ENCODE measurements at regions not wholly inside any gene's neighbourhood (a gene's known extent, or its start where the extent isn't known, plus 50 kb on each side); places are given as distances from the start of the nearest gene placed in this dataset.
A peak's percentile ranks its signal among the peaks of the same experiment; 100 is the strongest.

DNA sequence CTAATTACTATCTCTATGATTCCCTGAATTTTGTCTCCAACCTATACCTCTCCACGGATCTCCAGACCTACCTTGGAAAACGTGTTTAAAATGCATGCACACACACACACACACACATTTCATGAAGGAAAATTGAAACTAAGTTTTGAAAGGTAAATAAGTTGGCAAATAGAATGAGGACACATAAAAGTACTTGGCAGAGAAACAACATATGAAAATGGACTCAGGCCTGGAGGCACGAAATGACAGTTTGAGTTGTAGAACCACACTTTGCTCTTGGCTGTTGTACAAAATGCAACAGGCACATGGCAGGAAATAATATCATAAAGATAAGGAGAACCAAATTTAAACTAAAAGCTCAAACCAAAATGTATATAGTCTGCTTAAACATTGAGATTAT lies 868.1 kb upstream of the CNTNAP5 start:
- H2BK5ac ChIP-seq (ENCODE audit: low read length) = no peak overlapping the region
- no peak overlapping the region for H2AFZ ChIP-seq (ENCODE audit: low read length)
- H3K4ac ChIP-seq (ENCODE audit: low read length) = no peak overlapping the region
- H3K27ac ChIP-seq (replicated peaks; ENCODE audit: low read length) = no peak overlapping the region
- H2BK15ac ChIP-seq (ENCODE audit: low read length) = no peak overlapping the region
- no peak overlapping the region for H3K4me3 ChIP-seq (ENCODE audit: low read length in 2 of 2)
- H2BK12ac ChIP-seq (ENCODE audit: low read length) = no peak overlapping the region
- no peak overlapping the region for H3K9ac ChIP-seq (ENCODE audit: low read depth, low read length, poor library complexity)
- no peak overlapping the region for H4K8ac ChIP-seq (ENCODE audit: low read depth, low read length)
- no peaks in the 10 kb centered on the region for H3K4me1 ChIP-seq (ENCODE audit: control insufficient read depth in 2 of 2, insufficient read depth in 1 of 2, low read depth in 1 of 2, low read length in 2 of 2)
- no peak overlapping the region for H3K14ac ChIP-seq (ENCODE audit: low read length)
- no peak overlapping the region for H2BK120ac ChIP-seq (ENCODE audit: low read depth, low read length)
- H3K23ac ChIP-seq (ENCODE audit: low read depth, low read length, poor library complexity) = no peak overlapping the region
- H4K91ac ChIP-seq (ENCODE audit: low read depth, low read length, poor library complexity) = no peak overlapping the region
- no CpG with 5 or more reads among the region's 3 CpGs for WGBS, 2 donors (ENCODE audit: extremely low coverage in 2 of 2, insufficient read length in 2 of 2, insufficient replicate concordance in 1 of 2)
- no peak overlapping the region for H3K18ac ChIP-seq (ENCODE audit: low read length)
- DNase-seq (ENCODE audit: low spot score) = no peak
- no peaks in the 10 kb centered on the region for H3K9me3 ChIP-seq (replicated peaks in 1 of 2; ENCODE audit: control insufficient read depth in 2 of 2, insufficient read depth in 1 of 2, low read depth in 1 of 2, low read length in 2 of 2)
- no peaks in the 10 kb centered on the region for H3K79me1 ChIP-seq (ENCODE audit: low read depth, low read length)
- H3K4me2 ChIP-seq (ENCODE audit: insufficient read depth, low read length, poor library complexity, severe bottlenecking) = no peak overlapping the region
- no peaks in the 10 kb centered on the region for H3K36me3 ChIP-seq (replicated peaks in 1 of 2; ENCODE audit: control insufficient read depth in 2 of 2, insufficient read depth in 2 of 2, low read length in 2 of 2)
- no peaks in the 10 kb centered on the region for H3K27me3 ChIP-seq (ENCODE audit: control insufficient read depth in 3 of 3, insufficient read depth in 3 of 3, low read depth in 1 of 3, low read length in 3 of 3)
- no peak overlapping the region for H2AK5ac ChIP-seq (ENCODE audit: low read depth, low read length)

DNA sequence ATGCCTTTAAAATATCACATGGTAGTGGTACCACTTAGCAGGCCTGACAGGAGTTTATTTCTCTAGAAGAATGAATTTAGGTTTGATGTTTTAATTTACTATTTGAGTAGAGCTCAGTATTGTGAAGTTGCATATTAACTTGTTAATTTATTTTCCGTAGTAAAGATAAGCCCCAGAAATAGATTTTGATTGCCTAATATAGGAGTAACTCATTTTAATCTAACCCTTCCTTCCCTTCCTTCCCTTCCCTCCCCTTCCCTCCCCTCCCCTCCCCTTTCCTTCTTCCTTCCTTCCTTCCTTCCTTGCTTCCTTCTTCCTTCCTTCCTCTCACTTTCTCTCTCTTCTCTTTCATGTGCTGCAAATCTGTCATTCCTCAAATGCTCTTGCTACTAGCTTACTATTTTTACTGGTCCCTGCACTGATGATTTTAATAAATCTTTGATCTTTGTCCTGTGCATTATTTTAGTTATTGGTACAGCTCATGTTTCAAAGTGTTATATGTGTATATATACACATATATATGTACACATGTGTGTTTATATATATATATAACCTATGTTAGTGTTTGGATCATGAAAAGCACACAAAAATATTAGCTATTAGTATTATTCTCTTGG lies 862.6 kb upstream of the CNTNAP5 start:
- H3K4ac ChIP-seq (ENCODE audit: low read length) = no peak overlapping the region
- H3K23ac ChIP-seq (ENCODE audit: low read depth, low read length, poor library complexity) = no peak overlapping the region
- no peak overlapping the region for H4K91ac ChIP-seq (ENCODE audit: low read depth, low read length, poor library complexity)
- DNase-seq (ENCODE audit: low spot score) = no peak
- H3K18ac ChIP-seq (ENCODE audit: low read length) = no peak overlapping the region
- H2AFZ ChIP-seq (ENCODE audit: low read length) = no peak overlapping the region
- no peak overlapping the region for H2AK5ac ChIP-seq (ENCODE audit: low read depth, low read length)
- H2BK15ac ChIP-seq (ENCODE audit: low read length) = no peak overlapping the region
- no peaks in the 10 kb centered on the region for H3K79me1 ChIP-seq (ENCODE audit: low read depth, low read length)
- no peaks in the 10 kb centered on the region for H3K4me1 ChIP-seq (ENCODE audit: control insufficient read depth in 2 of 2, insufficient read depth in 1 of 2, low read depth in 1 of 2, low read length in 2 of 2)
- no peak overlapping the region for H3K14ac ChIP-seq (ENCODE audit: low read length)
- H3K4me2 ChIP-seq (ENCODE audit: insufficient read depth, low read length, poor library complexity, severe bottlenecking) = no peak overlapping the region
- no peaks in the 10 kb centered on the region for H3K36me3 ChIP-seq (replicated peaks in 1 of 2; ENCODE audit: control insufficient read depth in 2 of 2, insufficient read depth in 2 of 2, low read length in 2 of 2)
- H3K27ac ChIP-seq (replicated peaks; ENCODE audit: low read length) = no peak overlapping the region
- H3K9ac ChIP-seq (ENCODE audit: low read depth, low read length, poor library complexity) = no peak overlapping the region
- WGBS, 2 donors (ENCODE audit: extremely low coverage in 2 of 2, insufficient read length in 2 of 2, insufficient replicate concordance in 1 of 2) = no CpG with 5 or more reads among the region's 1 CpG
- no peak overlapping the region for H2BK120ac ChIP-seq (ENCODE audit: low read depth, low read length)
- H2BK5ac ChIP-seq (ENCODE audit: low read length) = no peak overlapping the region
- H3K9me3 ChIP-seq (replicated peaks in 1 of 2; ENCODE audit: control insufficient read depth in 2 of 2, insufficient read depth in 1 of 2, low read depth in 1 of 2, low read length in 2 of 2) = no peaks in the 10 kb centered on the region
- no peak overlapping the region for H4K8ac ChIP-seq (ENCODE audit: low read depth, low read length)
- H2BK12ac ChIP-seq (ENCODE audit: low read length) = no peak overlapping the region
- no peak overlapping the region for H3K4me3 ChIP-seq (ENCODE audit: low read length in 2 of 2)
- H3K27me3 ChIP-seq (ENCODE audit: control insufficient read depth in 3 of 3, insufficient read depth in 3 of 3, low read depth in 1 of 3, low read length in 3 of 3) = no peaks in the 10 kb centered on the region

DNA sequence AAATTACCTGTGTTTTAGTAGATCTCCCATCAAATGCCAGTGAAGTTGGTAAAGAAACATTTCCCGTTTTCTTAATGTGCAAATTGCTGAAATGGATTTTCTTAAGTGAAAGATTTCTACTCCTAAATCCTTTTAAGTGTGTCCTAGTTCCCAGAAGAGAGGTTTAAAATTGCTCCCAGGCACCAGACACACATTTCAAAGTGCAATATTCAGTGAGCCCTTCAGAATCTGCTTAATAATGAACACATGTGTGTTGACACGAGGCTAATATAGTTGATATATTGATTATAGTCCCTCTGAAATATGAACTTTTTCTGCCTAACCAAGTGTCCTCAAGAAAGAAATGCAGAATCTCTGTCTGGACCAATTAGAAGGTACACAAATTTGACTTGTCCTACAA lies 861.7 kb upstream of the CNTNAP5 start:
- H2BK15ac ChIP-seq (ENCODE audit: low read length) = no peak overlapping the region
- no peak overlapping the region for H3K4me2 ChIP-seq (ENCODE audit: insufficient read depth, low read length, poor library complexity, severe bottlenecking)
- H2AK5ac ChIP-seq (ENCODE audit: low read depth, low read length) = no peak overlapping the region
- H3K27ac ChIP-seq (replicated peaks; ENCODE audit: low read length) = no peak overlapping the region
- H2AFZ ChIP-seq (ENCODE audit: low read length) = peak overlapping the region; percentile 2
- no peak overlapping the region for H2BK12ac ChIP-seq (ENCODE audit: low read length)
- H3K9me3 ChIP-seq (replicated peaks in 1 of 2; ENCODE audit: control insufficient read depth in 2 of 2, insufficient read depth in 1 of 2, low read depth in 1 of 2, low read length in 2 of 2) = peaks cover 0 to 5% of the 10 kb centered on the region in 2 donors
- no peak overlapping the region for H3K4ac ChIP-seq (ENCODE audit: low read length)
- no peak overlapping the region for H4K8ac ChIP-seq (ENCODE audit: low read depth, low read length)
- H3K18ac ChIP-seq (ENCODE audit: low read length) = no peak overlapping the region
- H3K4me3 ChIP-seq (ENCODE audit: low read length in 2 of 2) = no peak overlapping the region
- no CpG with 5 or more reads among the region's 2 CpGs for WGBS, 2 donors (ENCODE audit: extremely low coverage in 2 of 2, insufficient read length in 2 of 2, insufficient replicate concordance in 1 of 2)
- no peak overlapping the region for H3K23ac ChIP-seq (ENCODE audit: low read depth, low read length, poor library complexity)
- no peak overlapping the region for H4K91ac ChIP-seq (ENCODE audit: low read depth, low read length, poor library complexity)
- H3K79me1 ChIP-seq (ENCODE audit: low read depth, low read length) = no peaks in the 10 kb centered on the region
- H2BK120ac ChIP-seq (ENCODE audit: low read depth, low read length) = no peak overlapping the region
- H3K36me3 ChIP-seq (replicated peaks in 1 of 2; ENCODE audit: control insufficient read depth in 2 of 2, insufficient read depth in 2 of 2, low read length in 2 of 2) = no peaks in the 10 kb centered on the region
- H3K9ac ChIP-seq (ENCODE audit: low read depth, low read length, poor library complexity) = no peak overlapping the region
- no peak overlapping the region for H2BK5ac ChIP-seq (ENCODE audit: low read length)
- no peaks in the 10 kb centered on the region for H3K4me1 ChIP-seq (ENCODE audit: control insufficient read depth in 2 of 2, insufficient read depth in 1 of 2, low read depth in 1 of 2, low read length in 2 of 2)
- H3K27me3 ChIP-seq (ENCODE audit: control insufficient read depth in 3 of 3, insufficient read depth in 3 of 3, low read depth in 1 of 3, low read length in 3 of 3) = no peaks in the 10 kb centered on the region
- DNase-seq (ENCODE audit: low spot score) = no peak
- H3K14ac ChIP-seq (ENCODE audit: low read length) = no peak overlapping the region

DNA sequence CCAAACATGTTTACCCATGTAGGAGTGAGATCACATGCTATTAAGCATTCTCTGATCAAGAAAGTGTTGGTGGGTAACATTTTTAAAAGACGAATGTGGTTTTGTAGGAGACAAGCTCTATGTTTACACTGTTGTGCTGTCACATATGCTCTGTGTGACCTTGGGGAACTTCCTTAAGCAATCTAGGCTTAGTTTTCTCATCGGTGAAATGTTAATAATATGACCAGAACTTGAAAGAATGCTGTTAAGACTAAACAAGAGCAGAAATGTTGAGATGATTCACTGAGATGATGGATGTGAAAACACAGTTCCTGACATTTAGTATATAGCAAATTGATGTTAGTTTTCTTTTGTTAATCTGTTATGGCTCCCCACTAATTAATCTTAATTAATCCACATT lies 860.9 kb upstream of the CNTNAP5 start:
- Histone ChIP-seq H3K4ac (ENCODE audit: low read length) (no peak overlapping the region), H3K4me2 (ENCODE audit: insufficient read depth, low read length, poor library complexity, severe bottlenecking) (no peak overlapping the region), H3K36me3 (replicated peaks in 1 of 2; ENCODE audit: control insufficient read depth in 2 of 2, insufficient read depth in 2 of 2, low read length in 2 of 2) (no peaks in the 10 kb centered on the region), H2BK15ac (ENCODE audit: low read length) (no peak overlapping the region), H2BK12ac (ENCODE audit: low read length) (no peak overlapping the region), H4K91ac (ENCODE audit: low read depth, low read length, poor library complexity) (no peak overlapping the region), H3K9me3 (replicated peaks in 1 of 2; ENCODE audit: control insufficient read depth in 2 of 2, insufficient read depth in 1 of 2, low read depth in 1 of 2, low read length in 2 of 2) (peaks cover 0 to 8% of the 10 kb centered on the region in 2 donors), H3K27ac (replicated peaks; ENCODE audit: low read length) (no peak overlapping the region), H2AFZ (ENCODE audit: low read length) (peak overlapping the region; percentile 2), H3K27me3 (ENCODE audit: control insufficient read depth in 3 of 3, insufficient read depth in 3 of 3, low read depth in 1 of 3, low read length in 3 of 3) (no peaks in the 10 kb centered on the region), H4K8ac (ENCODE audit: low read depth, low read length) (no peak overlapping the region), H2BK120ac (ENCODE audit: low read depth, low read length) (no peak overlapping the region), H3K9ac (ENCODE audit: low read depth, low read length, poor library complexity) (no peak overlapping the region), H3K79me1 (ENCODE audit: low read depth, low read length) (no peaks in the 10 kb centered on the region), H3K4me1 (ENCODE audit: control insufficient read depth in 2 of 2, insufficient read depth in 1 of 2, low read depth in 1 of 2, low read length in 2 of 2) (no peaks in the 10 kb centered on the region), H3K14ac (ENCODE audit: low read length) (no peak overlapping the region), H3K18ac (ENCODE audit: low read length) (no peak overlapping the region), H2BK5ac (ENCODE audit: low read length) (no peak overlapping the region), H3K23ac (ENCODE audit: low read depth, low read length, poor library complexity) (no peak overlapping the region), H2AK5ac (ENCODE audit: low read depth, low read length) (no peak overlapping the region), H3K4me3 (ENCODE audit: low read length in 2 of 2) (no peak overlapping the region)
- DNase-seq (ENCODE audit: low spot score) = no peak
- no CpG with 5 or more reads among the region's 2 CpGs for WGBS, 2 donors (ENCODE audit: extremely low coverage in 2 of 2, insufficient read length in 2 of 2, insufficient replicate concordance in 1 of 2)

Measured in neuronal stem cell (in vitro differentiated cells).